ENCODE measurements at regions not wholly inside any gene's neighbourhood (a gene's known extent, or its start where the extent isn't known, plus 50 kb on each side); places are given as distances from the start of the nearest gene placed in this dataset.

- no peak overlapping the region for H2AFZ ChIP-seq (ENCODE audit: insufficient read depth, low read depth, low read length, poor library complexity, severe bottlenecking)
- no peak overlapping the region for H3K4me2 ChIP-seq (replicated peaks; ENCODE audit: extremely low read depth, low read length, poor library complexity, severe bottlenecking)
- Mint-ChIP-seq H3K36me3 (no peaks in the 10 kb centered on the region), H3K27ac (no peak overlapping the region), H3K9me3 (peaks cover 0 to 2% (median 0%) of the 10 kb centered on the region in 7 donors), H3K4me3 (no peak overlapping the region), H3K27me3 (ENCODE audit: low read depth in 3 of 3) (peaks cover 0 to 4% (median 0%) of the 10 kb centered on the region in 3 donors), H3K4me1 (no peaks in the 10 kb centered on the region)
- no peaks in the 10 kb centered on the region for H4K20me1 ChIP-seq (ENCODE audit: insufficient read depth, low read length)
- H3K79me2 ChIP-seq (ENCODE audit: insufficient read depth, low read length), result no peaks in the 10 kb centered on the region
- no peaks in the 10 kb centered on the region for H3K27me3 ChIP-seq (ENCODE audit: control insufficient read depth in 2 of 2, insufficient read depth in 2 of 2, low read length in 2 of 2)
- 94% methylated on average over 3 of the region's 6 CpGs for WGBS (ENCODE audit: insufficient coverage)
- TF ChIP-seq CTCF (IDR thresholded peaks at IDR 0.05), result no peak
- no peak overlapping the region for H3K9ac ChIP-seq (ENCODE audit: insufficient read depth, low read length, poor library complexity, severe bottlenecking)
- intact Hi-C loops (cut with micrococcal nuclease), result no loop called here
- H3K36me3 ChIP-seq (replicated peaks in 1 of 2; ENCODE audit: control insufficient read depth in 1 of 2, insufficient read depth in 2 of 2, low read length in 2 of 2), result no peaks in the 10 kb centered on the region
- no peaks in the 10 kb centered on the region for H3K4me1 ChIP-seq (ENCODE audit: control insufficient read depth in 1 of 2, insufficient read depth in 2 of 2, low read length in 2 of 2)
- H3K4me3 ChIP-seq (replicated peaks in 1 of 3; ENCODE audit: low read depth in 2 of 3, low read length in 3 of 3), result no peak overlapping the region
- no peaks in the 10 kb centered on the region for H3K9me3 ChIP-seq (replicated peaks in 1 of 2; ENCODE audit: control insufficient read depth in 1 of 2, insufficient read depth in 1 of 2, low read length in 2 of 2)
- no peak for DNase-seq
- H3K27ac ChIP-seq (ENCODE audit: low read depth in 1 of 2, low read length in 2 of 2), result no peak overlapping the region
Measured at GRCh38 chr2:7956126-7956689, 725.6 kb upstream of the ID2 start.

- Histone ChIP-seq H2AFZ (ENCODE audit: insufficient read depth, low read depth, low read length, poor library complexity, severe bottlenecking) (no peak overlapping the region), H3K4me1 (ENCODE audit: control insufficient read depth in 1 of 2, insufficient read depth in 2 of 2, low read length in 2 of 2) (no peaks in the 10 kb centered on the region), H3K27me3 (ENCODE audit: control insufficient read depth in 2 of 2, insufficient read depth in 2 of 2, low read length in 2 of 2) (no peaks in the 10 kb centered on the region), H3K9me3 (replicated peaks in 1 of 2; ENCODE audit: control insufficient read depth in 1 of 2, insufficient read depth in 1 of 2, low read length in 2 of 2) (no peaks in the 10 kb centered on the region), H3K36me3 (replicated peaks in 1 of 2; ENCODE audit: control insufficient read depth in 1 of 2, insufficient read depth in 2 of 2, low read length in 2 of 2) (no peaks in the 10 kb centered on the region), H4K20me1 (ENCODE audit: insufficient read depth, low read length) (no peaks in the 10 kb centered on the region), H3K79me2 (ENCODE audit: insufficient read depth, low read length) (no peaks in the 10 kb centered on the region), H3K4me2 (replicated peaks; ENCODE audit: extremely low read depth, low read length, poor library complexity, severe bottlenecking) (no peak overlapping the region), H3K4me3 (replicated peaks in 1 of 3; ENCODE audit: low read depth in 2 of 3, low read length in 3 of 3) (no peak overlapping the region), H3K9ac (ENCODE audit: insufficient read depth, low read length, poor library complexity, severe bottlenecking) (no peak overlapping the region), H3K27ac (ENCODE audit: low read depth in 1 of 2, low read length in 2 of 2) (no peak overlapping the region)
- intact Hi-C loops (cut with micrococcal nuclease), result no loop called here
- Mint-ChIP-seq H3K27ac (no peak overlapping the region), H3K4me1 (no peaks in the 10 kb centered on the region), H3K4me3 (no peak overlapping the region), H3K36me3 (no peaks in the 10 kb centered on the region), H3K27me3 (ENCODE audit: low read depth in 3 of 3) (peaks cover 2 to 4% (median 2%) of the 10 kb centered on the region in 3 donors), H3K9me3 (peaks cover 0 to 4% (median 0%) of the 10 kb centered on the region in 7 donors)
- no peak for TF ChIP-seq CTCF (IDR thresholded peaks at IDR 0.05)
- no CpG with 5 or more reads among the region's 2 CpGs for WGBS (ENCODE audit: insufficient coverage)
- DNase-seq, result no peak
Measured at GRCh38 chr2:7961550-7961949, 720.3 kb upstream of the ID2 start.

Measured in CD14-positive monocyte (primary cell).